KOPT-K1 (cell line): ENCODE measurements at regions not wholly inside any gene's neighbourhood (a gene's known extent, or its start where the extent isn't known, plus 50 kb on each side); places are given as distances from the start of the nearest gene placed in this dataset.
"Not testable (repeated sequence)": the region's sequence is repeated elsewhere in the genome, so short reads cannot be mapped to it uniquely, and the experiment has no call there.

Source experiments
- H3K27ac ChIP-seq: fragments of 200-600 bp; sonication (generic); 2 replicates; pipeline ENCODE4 v1.5.1; 2016; ENCODE audit warnings: antibody characterized with exemption, mild to moderate bottlenecking, low read depth, low read length; ENCODE audit not compliant: poor library complexity, severe bottlenecking
- H3K36me3 ChIP-seq: fragments of 200-600 bp; sonication (generic); 2 replicates; pipeline ENCODE4 v1.5.1; 2017; ENCODE audit warnings: antibody characterized with exemption, mild to moderate bottlenecking, low read length, moderate library complexity; ENCODE audit not compliant: insufficient read depth
- H3K9me3 ChIP-seq: fragments of 200-600 bp; sonication (generic); 2 replicates; pipeline ENCODE4 v1.5.1; 2017; ENCODE audit warnings: antibody characterized with exemption, low read length, mild to moderate bottlenecking; ENCODE audit not compliant: insufficient read depth, poor library complexity, severe bottlenecking

DNA sequence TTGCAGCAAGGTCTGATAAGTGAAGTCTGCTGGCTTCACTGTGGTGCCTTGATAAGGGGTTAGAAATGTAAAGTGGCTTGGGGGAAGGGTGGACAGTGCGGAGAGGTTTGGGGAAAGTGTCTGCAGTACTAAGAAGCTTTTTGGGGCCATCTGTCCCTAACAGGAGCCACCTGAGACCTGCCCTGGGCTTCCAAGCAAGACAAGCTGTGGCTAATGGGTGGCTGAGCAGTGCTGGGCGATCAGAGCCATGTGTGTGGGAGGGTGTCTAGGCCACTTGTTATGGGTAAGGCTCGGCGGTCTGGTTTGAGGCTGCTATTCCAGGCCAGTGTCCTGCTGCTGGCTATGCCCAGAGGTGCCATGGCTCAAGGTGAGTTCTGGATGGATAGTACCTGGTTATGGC lies 185.4 kb upstream of the MTMR8 start:
- peak overlapping the region; percentile 48 for H3K27ac ChIP-seq
- peaks cover 8% of the 10 kb centered on the region for H3K9me3 ChIP-seq
- no peaks in the 10 kb centered on the region for H3K36me3 ChIP-seq

DNA sequence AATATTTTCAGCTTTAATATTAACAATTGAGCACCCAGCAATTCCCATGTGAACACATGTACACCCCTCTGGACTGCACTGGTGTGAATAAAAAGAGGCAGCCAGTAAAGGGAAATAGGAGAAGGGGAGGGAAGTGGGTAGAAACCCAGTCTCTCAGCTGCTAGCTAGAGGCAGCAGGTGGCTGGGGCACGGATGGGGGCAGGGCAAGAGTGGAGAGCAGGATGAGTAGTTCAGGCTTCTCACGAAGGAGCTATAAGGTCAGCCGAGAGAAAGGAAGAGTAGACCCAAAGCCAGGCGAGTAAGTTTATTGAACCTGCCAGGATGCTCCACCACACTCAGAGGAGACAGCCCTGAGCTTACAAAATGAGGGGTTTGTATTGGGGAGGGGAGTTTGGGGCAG lies 184.8 kb upstream of the MTMR8 start:
- peaks cover 8% of the 10 kb centered on the region for H3K9me3 ChIP-seq
- H3K27ac ChIP-seq = peak overlapping the region; percentile 48
- H3K36me3 ChIP-seq = no peaks in the 10 kb centered on the region

DNA sequence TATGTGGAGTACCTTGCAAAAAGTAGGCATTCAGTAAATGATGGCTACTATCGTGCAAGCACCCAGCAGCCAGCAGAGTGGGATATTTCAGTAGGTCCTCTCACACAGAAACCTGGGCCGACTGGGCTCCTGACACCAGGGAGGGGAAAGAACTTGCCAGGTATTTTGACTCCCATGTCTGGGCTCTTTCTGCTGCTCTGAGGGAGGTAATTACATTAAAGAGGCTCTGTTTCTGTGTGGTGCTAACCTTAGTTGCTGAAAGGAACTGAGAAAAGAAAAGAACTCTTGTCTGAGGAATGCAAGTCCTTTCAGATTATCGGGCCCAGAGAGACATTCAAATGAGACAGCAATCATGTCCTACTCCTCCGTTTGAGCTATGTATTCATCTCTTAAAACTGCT lies 175.8 kb upstream of the MTMR8 start:
- H3K36me3 ChIP-seq = no peaks in the 10 kb centered on the region
- no peak overlapping the region for H3K27ac ChIP-seq
- no peaks in the 10 kb centered on the region for H3K9me3 ChIP-seq

DNA sequence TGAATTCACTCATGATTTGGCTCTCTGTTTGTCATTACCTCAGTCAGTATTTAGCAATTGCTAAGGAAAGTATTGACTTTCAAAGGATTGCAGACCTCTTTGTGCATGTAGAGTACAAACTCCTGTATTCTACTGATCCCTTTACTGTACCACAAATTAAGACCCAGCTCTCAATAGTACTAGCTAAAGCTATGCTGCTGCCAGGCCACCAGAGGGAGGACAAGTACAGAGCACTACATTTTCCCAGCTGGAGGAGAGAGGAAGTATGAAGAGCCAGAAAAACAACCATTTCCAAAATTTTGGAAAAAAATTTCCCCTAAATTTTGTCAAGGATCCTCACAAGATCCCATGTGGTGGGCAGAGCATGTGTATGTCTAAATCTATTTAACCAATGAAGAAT lies 175.0 kb upstream of the MTMR8 start:
- no peak overlapping the region for H3K27ac ChIP-seq
- H3K36me3 ChIP-seq = no peaks in the 10 kb centered on the region
- H3K9me3 ChIP-seq = no peaks in the 10 kb centered on the region

DNA sequence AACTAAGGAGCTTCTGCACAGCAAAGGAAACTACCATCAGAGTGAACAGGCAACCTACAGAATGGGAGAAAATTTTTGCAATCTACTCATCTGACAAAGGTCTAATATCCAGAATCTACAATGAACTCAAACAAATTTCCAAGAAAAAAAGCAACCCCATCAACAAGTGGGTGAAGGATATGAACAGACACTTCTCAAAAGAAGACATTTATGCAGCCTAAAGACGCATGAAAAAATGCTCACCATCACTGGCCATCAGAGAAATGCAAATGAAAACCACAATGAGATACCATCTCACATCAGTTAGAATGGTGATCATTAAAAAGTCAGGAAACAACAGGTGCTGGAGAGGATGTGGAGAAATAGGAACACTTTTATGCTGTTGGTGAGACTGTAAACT lies 170.1 kb upstream of the MTMR8 start:
- H3K36me3 ChIP-seq, H3K9me3 ChIP-seq, H3K27ac ChIP-seq: not testable (repeated sequence)

DNA sequence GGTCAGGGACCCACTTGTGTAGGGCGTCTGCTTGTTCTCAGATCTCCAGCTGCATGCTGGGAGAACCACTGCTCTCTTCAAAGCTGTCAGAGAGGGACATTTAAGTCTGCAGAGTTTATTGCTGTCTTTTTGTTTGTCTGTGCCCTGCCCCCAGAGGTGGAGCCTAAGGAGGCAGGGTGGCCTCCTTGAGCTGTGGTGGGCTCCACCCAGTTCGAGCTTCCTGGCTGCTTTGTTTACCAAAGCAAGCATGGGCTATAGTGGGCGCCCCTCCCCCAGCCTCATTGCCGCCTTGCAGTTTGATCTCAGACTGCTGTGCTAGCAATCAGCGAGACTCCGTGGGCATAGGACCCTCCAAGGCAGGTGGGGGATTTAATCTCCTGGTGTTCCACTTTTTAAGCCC lies 154.0 kb upstream of the MTMR8 start:
- H3K9me3 ChIP-seq, H3K36me3 ChIP-seq, H3K27ac ChIP-seq: not testable (repeated sequence)

DNA sequence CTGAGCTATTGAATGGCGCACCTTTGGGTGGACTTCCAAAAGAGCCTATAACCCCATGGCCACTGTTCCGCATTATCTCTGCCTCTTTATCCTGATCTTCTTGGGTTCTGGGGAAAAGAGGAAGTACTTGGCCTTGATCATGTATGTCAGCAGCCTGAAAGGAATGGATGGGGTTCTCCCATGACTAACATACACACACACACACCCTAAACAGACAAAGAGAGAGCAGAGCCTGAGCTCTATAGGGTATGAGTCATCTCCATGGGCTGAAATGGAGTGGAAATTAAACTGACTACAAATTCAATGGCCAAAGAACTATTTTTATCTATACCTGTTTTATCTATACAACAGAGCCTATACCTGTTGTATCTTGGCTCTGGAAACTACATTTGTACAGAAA lies 141.5 kb upstream of the MTMR8 start:
- no peaks in the 10 kb centered on the region for H3K36me3 ChIP-seq
- H3K9me3 ChIP-seq = no peaks in the 10 kb centered on the region
- H3K27ac ChIP-seq = no peak overlapping the region
